ENCODE measurements at regions not wholly inside any gene's neighbourhood (a gene's known extent, or its start where the extent isn't known, plus 50 kb on each side); places are given as distances from the start of the nearest gene placed in this dataset.

GRCh38 chr10:120156614-120157274 lies 264.2 kb downstream of the SEC23IP start:
- H2AFZ ChIP-seq (ENCODE audit: low read length): no peak overlapping the region
- H2BK120ac ChIP-seq (ENCODE audit: low read depth, low read length, poor library complexity, severe bottlenecking): no peak overlapping the region
- Mint-ChIP-seq H3K36me3 (ENCODE audit: insufficient read depth in 1 of 3, low read depth in 3 of 3) (peaks cover 0 to 11% (median 3%) of the 10 kb centered on the region in 3 experiments; a peak in 4 of 7 replicates), H3K4me1 (peaks cover 0 to 3% of the 10 kb centered on the region in 2 experiments; a peak in 1 of 4 replicates), H3K27me3 (ENCODE audit: low read depth) (no peaks in the 10 kb centered on the region; the same call in 1 of the 2 replicates), H3K27ac (no peak overlapping the region), H3K4me3 (no peak overlapping the region), H3K9me3 (peaks cover 11% of the 10 kb centered on the region in 2 experiments; a peak in 4 of 5 replicates)
- H4K20me1 ChIP-seq (ENCODE audit: control insufficient read depth, insufficient read depth, insufficient read length): no peaks in the 10 kb centered on the region
- no peak overlapping the region for H3K9ac ChIP-seq (ENCODE audit: extremely low read depth, insufficient read length, low read length)
- no peak overlapping the region for H3K27ac ChIP-seq (ENCODE audit: insufficient read length, low read depth, low read length)
- TF ChIP-seq CTCF (conservative IDR thresholded peaks at IDR 0.05): no peak
- no CpG with 5 or more reads among the region's 5 CpGs for WGBS (ENCODE audit: extremely low coverage, insufficient read length, low lambda C conversion rate)
- H3T11ph ChIP-seq (ENCODE audit: low read length): no peak overlapping the region
- no peaks in the 10 kb centered on the region for H3K79me1 ChIP-seq (ENCODE audit: insufficient read depth, low read depth, low read length, poor library complexity, severe bottlenecking)
- no peak overlapping the region for H2BK20ac ChIP-seq (ENCODE audit: low read depth, low read length, poor library complexity, severe bottlenecking)
- H3K4ac ChIP-seq (ENCODE audit: low read depth, low read length): no peak overlapping the region
- H3K9me3 ChIP-seq (ENCODE audit: control insufficient read depth, low read depth, low read length): no peaks in the 10 kb centered on the region
- no peak overlapping the region for H3K23ac ChIP-seq (ENCODE audit: insufficient read length, low read depth, low read length)
- no peak overlapping the region for H4K5ac ChIP-seq (ENCODE audit: insufficient read length, low read depth, low read length)
- no peaks in the 10 kb centered on the region for H3K4me1 ChIP-seq (ENCODE audit: insufficient read depth, low read length)
- no peaks in the 10 kb centered on the region for H3K79me2 ChIP-seq (ENCODE audit: insufficient read depth, low read length)
- DNase-seq: no peak
- no peak overlapping the region for H4K8ac ChIP-seq (replicated peaks; ENCODE audit: insufficient read length, low read depth, low read length)
- H3K56ac ChIP-seq (ENCODE audit: insufficient read length, low read depth, low read length): no peak overlapping the region
- H4K91ac ChIP-seq (ENCODE audit: insufficient read length, low read depth, low read length): no peak overlapping the region
- no peak overlapping the region for H3K18ac ChIP-seq (ENCODE audit: insufficient read length, low read depth, low read length)
- H2BK12ac ChIP-seq (ENCODE audit: insufficient read length, low read depth, low read length): no peak overlapping the region
- H3K27me3 ChIP-seq (ENCODE audit: insufficient read depth, low read length): no peaks in the 10 kb centered on the region
- H3K23me2 ChIP-seq (ENCODE audit: insufficient read length, low read depth, low read length, poor library complexity, severe bottlenecking): no peaks in the 10 kb centered on the region
- H2BK5ac ChIP-seq (ENCODE audit: insufficient read length, low read length): no peak overlapping the region
- no peak overlapping the region for H2AK5ac ChIP-seq (ENCODE audit: insufficient read length, low read length)
- H3K14ac ChIP-seq (ENCODE audit: insufficient read depth, low read length): no peak overlapping the region
- no peak overlapping the region for H2BK15ac ChIP-seq (ENCODE audit: low read depth, low read length)
- H3K4me2 ChIP-seq (ENCODE audit: insufficient read depth, insufficient read length, low read length): no peak overlapping the region

Measured in H9 (cell line).